ENCODE measurements at regions not wholly inside any gene's neighbourhood (a gene's known extent, or its start where the extent isn't known, plus 50 kb on each side); places are given as distances from the start of the nearest gene placed in this dataset.

GRCh38 chr15:87347806-87348515, 908.6 kb downstream of the NTRK3 start:
- no peak for DNase-seq
- Histone ChIP-seq H3K4me1 (ENCODE audit: insufficient read depth, low read length) (no peaks in the 10 kb centered on the region), H3K9me3 (ENCODE audit: control insufficient read depth in 1 of 2, insufficient read depth in 1 of 2, low read length in 2 of 2) (no peaks in the 10 kb centered on the region), H3K27ac (ENCODE audit: low read depth in 1 of 2, low read length in 2 of 2) (no peak overlapping the region), H3K4me3 (ENCODE audit: low read length) (no peak overlapping the region), H3K36me3 (ENCODE audit: insufficient read depth, low read length) (no peaks in the 10 kb centered on the region), H3K27me3 (ENCODE audit: control insufficient read depth in 1 of 2, insufficient read depth in 2 of 2, low read length in 2 of 2) (no peaks in the 10 kb centered on the region)
- Mint-ChIP-seq H3K4me1 (ENCODE audit: low read depth) (no peaks in the 10 kb centered on the region), H3K9me3 (peaks cover 5% of the 10 kb centered on the region), H3K4me3 (no peak overlapping the region), H3K36me3 (ENCODE audit: low read depth) (no peaks in the 10 kb centered on the region), H3K27me3 (no peaks in the 10 kb centered on the region), H3K27ac (no peak overlapping the region)
- TF ChIP-seq, protein P1, sequence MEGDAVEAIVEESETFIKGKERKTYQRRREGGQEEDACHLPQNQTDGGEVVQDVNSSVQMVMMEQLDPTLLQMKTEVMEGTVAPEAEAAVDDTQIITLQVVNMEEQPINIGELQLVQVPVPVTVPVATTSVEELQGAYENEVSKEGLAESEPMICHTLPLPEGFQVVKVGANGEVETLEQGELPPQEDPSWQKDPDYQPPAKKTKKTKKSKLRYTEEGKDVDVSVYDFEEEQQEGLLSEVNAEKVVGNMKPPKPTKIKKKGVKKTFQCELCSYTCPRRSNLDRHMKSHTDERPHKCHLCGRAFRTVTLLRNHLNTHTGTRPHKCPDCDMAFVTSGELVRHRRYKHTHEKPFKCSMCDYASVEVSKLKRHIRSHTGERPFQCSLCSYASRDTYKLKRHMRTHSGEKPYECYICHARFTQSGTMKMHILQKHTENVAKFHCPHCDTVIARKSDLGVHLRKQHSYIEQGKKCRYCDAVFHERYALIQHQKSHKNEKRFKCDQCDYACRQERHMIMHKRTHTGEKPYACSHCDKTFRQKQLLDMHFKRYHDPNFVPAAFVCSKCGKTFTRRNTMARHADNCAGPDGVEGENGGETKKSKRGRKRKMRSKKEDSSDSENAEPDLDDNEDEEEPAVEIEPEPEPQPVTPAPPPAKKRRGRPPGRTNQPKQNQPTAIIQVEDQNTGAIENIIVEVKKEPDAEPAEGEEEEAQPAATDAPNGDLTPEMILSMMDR (IDR thresholded peaks at IDR 0.05), result no peak
- intact Hi-C loops (cut with DNase I, micrococcal nuclease), result no loop called here
- ATAC-seq (ENCODE audit: poor library complexity), result no peak
- CTCF ChIA-PET, result no interaction called here
- POLR2A ChIA-PET, result no interaction called here

DNA sequence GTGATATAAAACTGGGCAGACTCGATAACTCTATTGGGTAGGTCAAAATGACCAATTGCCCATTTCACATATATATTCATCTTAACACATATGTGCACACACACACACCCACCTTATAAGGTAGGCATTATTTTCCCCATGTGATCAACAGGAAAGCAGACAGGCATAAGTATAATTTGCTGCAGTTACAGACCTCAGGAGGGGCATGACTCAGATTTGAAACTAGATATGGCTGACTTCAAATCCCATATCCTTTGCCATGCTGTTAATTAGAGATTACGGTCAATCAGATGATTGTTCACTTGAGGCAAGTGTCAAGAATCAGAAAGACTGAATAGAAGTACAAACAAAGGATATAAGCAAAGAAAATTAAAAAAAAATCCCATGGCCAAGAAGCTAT, 910.6 kb downstream of the NTRK3 start:
- no peak for ATAC-seq (ENCODE audit: poor library complexity)

DNA sequence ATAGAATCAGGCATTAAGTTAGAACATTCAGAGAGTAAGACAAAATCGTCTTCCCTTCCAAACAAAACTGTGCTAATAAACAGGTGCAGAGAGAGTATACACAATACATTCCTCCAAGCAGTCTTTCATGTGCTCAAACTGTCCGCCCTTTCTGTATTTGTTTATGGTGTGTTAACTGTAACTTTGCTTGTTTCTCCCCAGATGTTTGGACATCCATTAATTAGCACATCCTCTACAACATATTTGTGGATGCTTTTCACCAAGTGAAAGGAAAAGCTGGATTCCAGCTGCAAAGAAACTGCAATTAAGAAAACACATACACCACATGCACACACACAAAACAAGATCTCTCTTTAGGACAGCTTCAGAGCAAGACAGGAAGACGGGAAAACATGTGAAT, 912.6 kb downstream of the NTRK3 start:
- H3K36me3 ChIP-seq (ENCODE audit: insufficient read depth, low read length), result no peaks in the 10 kb centered on the region
- POLR2A ChIA-PET, result no interaction called here
- no peaks in the 10 kb centered on the region for H3K27me3 ChIP-seq (ENCODE audit: control insufficient read depth in 1 of 2, insufficient read depth in 2 of 2, low read length in 2 of 2)
- peaks cover 4% of the 10 kb centered on the region for H3K27me3 Mint-ChIP-seq
- TF ChIP-seq, protein P1 (IDR thresholded peaks at IDR 0.05), result no peak
- no peak for ATAC-seq (ENCODE audit: poor library complexity)
- peaks cover 0 to 4% of the 10 kb centered on the region in 2 experiments for H3K9me3 ChIP-seq (ENCODE audit: control insufficient read depth in 1 of 2, insufficient read depth in 1 of 2, low read length in 2 of 2)
- no peaks in the 10 kb centered on the region for H3K4me1 Mint-ChIP-seq (ENCODE audit: low read depth)
- CTCF ChIA-PET, result no interaction called here
- peaks cover 6% of the 10 kb centered on the region for H3K9me3 Mint-ChIP-seq
- DNase-seq, result no peak
- H3K4me3 Mint-ChIP-seq, result no peak overlapping the region
- H3K27ac ChIP-seq (ENCODE audit: low read depth in 1 of 2, low read length in 2 of 2), result no peak overlapping the region
- intact Hi-C loops (cut with DNase I, micrococcal nuclease), result no loop called here
- no peak overlapping the region for H3K27ac Mint-ChIP-seq
- no peaks in the 10 kb centered on the region for H3K4me1 ChIP-seq (ENCODE audit: insufficient read depth, low read length)
- H3K36me3 Mint-ChIP-seq (ENCODE audit: low read depth), result no peaks in the 10 kb centered on the region
- no peak overlapping the region for H3K4me3 ChIP-seq (ENCODE audit: low read length)

More for the DNA sequence above, 910.6 kb downstream of the NTRK3 start:
- no peak overlapping the region for H3K4me3 Mint-ChIP-seq
- no peak overlapping the region for H3K27ac ChIP-seq (ENCODE audit: low read depth in 1 of 2, low read length in 2 of 2)
- H3K36me3 Mint-ChIP-seq (ENCODE audit: low read depth), result no peaks in the 10 kb centered on the region
- peaks cover 4% of the 10 kb centered on the region for H3K27me3 Mint-ChIP-seq
- no peak overlapping the region for H3K27ac Mint-ChIP-seq
- POLR2A ChIA-PET, result no interaction called here
- H3K4me1 ChIP-seq (ENCODE audit: insufficient read depth, low read length), result no peaks in the 10 kb centered on the region
- H3K27me3 ChIP-seq (ENCODE audit: control insufficient read depth in 1 of 2, insufficient read depth in 2 of 2, low read length in 2 of 2), result no peaks in the 10 kb centered on the region
- TF ChIP-seq, protein P1 (IDR thresholded peaks at IDR 0.05), result no peak
- CTCF ChIA-PET, result no interaction called here
- peaks cover 2% of the 10 kb centered on the region for H3K9me3 Mint-ChIP-seq
- H3K36me3 ChIP-seq (ENCODE audit: insufficient read depth, low read length), result no peaks in the 10 kb centered on the region
- intact Hi-C loops (cut with DNase I, micrococcal nuclease), result no loop called here
- H3K4me3 ChIP-seq (ENCODE audit: low read length), result no peak overlapping the region
- no peak for DNase-seq
- H3K9me3 ChIP-seq (ENCODE audit: control insufficient read depth in 1 of 2, insufficient read depth in 1 of 2, low read length in 2 of 2), result peaks cover 0 to 4% of the 10 kb centered on the region in 2 experiments
- no peaks in the 10 kb centered on the region for H3K4me1 Mint-ChIP-seq (ENCODE audit: low read depth)

Data from CD4-positive, alpha-beta T cell (primary cell).